WI38 (cell line): ENCODE measurements at regions not wholly inside any gene's neighbourhood (a gene's known extent, or its start where the extent isn't known, plus 50 kb on each side); places are given as distances from the start of the nearest gene placed in this dataset.
"Not testable (repeated sequence)": the region's sequence is repeated elsewhere in the genome, so short reads cannot be mapped to it uniquely, and the experiment has no call there.

Source experiments
- H3K4me3 ChIP-seq: 2 replicates; pipeline ENCODE4 v1.5.1; 2011; ENCODE audit warnings: low read depth, mild to moderate bottlenecking, control low read depth, low read length
- TF ChIP-seq, protein P1 (sequence below): IDR thresholded peaks from 2 replicates; pipeline ENCODE4 v1.5.1; 2012; ENCODE audit warnings: low read depth, mild to moderate bottlenecking, control low read depth, low read length

DNA sequence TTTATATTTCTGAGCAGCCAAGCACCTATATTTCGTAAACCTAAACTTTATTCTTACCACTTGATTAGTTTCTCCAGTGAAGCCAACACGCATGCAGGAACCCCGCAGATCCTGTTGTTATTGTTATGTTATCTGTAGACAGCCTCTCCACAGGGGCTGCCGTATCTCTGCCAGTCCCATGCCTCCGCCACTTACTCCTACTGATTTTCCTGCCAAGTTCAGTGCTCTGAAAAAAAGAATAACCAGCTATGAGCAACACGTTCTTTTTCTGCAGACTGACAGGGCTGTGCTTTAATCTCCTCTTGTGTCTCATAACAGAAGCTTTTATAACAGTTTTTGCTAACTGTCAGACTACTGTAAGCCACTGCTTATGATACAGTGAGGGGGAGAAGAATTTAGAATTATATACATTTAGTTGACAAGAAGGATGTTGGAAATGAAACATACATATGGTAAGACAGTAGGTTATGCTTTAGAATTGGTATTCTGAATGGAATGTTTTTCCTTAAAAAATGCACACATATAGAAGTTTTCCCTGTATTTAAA lies 347.4 kb downstream of the SI start:
- TF ChIP-seq, protein P1, sequence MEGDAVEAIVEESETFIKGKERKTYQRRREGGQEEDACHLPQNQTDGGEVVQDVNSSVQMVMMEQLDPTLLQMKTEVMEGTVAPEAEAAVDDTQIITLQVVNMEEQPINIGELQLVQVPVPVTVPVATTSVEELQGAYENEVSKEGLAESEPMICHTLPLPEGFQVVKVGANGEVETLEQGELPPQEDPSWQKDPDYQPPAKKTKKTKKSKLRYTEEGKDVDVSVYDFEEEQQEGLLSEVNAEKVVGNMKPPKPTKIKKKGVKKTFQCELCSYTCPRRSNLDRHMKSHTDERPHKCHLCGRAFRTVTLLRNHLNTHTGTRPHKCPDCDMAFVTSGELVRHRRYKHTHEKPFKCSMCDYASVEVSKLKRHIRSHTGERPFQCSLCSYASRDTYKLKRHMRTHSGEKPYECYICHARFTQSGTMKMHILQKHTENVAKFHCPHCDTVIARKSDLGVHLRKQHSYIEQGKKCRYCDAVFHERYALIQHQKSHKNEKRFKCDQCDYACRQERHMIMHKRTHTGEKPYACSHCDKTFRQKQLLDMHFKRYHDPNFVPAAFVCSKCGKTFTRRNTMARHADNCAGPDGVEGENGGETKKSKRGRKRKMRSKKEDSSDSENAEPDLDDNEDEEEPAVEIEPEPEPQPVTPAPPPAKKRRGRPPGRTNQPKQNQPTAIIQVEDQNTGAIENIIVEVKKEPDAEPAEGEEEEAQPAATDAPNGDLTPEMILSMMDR, result no peak
- no peak overlapping the region for H3K4me3 ChIP-seq

DNA sequence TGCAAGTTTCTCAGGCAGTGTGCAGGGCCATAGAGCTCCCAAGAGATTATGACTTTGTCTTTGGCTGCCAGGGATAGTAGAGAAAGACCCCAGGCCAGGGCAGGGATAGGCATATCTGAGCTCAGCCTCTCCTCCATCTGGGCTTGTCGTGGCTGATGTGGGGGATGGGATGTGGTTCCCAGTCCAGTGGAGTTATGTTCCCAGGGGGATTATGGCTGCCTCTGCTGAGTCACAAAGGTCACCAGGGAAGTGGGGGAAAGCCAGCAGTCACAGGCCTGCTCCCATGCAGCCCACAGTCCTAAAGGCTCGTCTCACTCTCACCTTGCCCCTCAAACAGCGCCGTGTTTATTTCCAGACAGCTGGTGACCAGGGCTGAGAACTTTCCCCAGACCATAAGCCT lies 354.9 kb downstream of the SI start:
- H3K4me3 ChIP-seq, result no peak overlapping the region
- TF ChIP-seq, protein P1, result no peak

DNA sequence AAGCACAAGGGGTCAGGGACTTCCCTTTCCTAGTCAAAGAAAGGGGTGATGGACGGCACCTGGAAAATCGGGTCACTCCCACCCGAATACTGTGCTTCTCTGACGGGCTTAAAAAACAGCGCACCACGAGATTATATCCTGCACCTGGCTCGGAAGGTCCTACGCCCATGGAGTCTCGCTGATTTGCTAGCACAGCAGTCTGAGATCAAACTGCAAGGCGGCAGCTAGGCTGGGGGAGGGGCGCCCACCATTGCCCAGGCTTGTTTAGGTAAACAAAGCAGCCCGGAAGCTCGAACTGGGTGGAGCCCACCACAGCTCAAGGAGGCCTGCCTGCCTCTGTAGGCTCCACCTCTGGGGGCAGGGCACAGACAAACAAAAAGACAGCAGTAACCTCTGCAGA lies 375.5 kb downstream of the SI start:
- H3K4me3 ChIP-seq, result not testable (repeated sequence)

DNA sequence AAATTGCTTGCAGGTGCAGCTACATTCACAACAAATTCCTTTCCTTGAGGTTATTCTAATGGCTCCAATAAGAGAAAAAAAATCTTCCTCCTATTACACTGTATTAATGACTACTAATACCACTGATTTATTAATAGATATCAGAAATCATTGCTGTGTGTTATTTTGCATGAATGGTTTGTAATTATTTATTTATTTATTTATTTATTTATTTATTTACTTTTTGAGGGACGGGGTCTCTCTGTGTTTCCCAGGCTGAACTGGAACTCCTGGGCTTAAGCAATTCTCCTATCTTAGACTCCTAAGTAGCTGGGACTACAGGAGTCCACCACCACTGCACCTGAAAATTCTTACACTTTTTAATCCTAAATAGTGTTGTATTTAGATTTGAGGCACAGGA lies 390.4 kb downstream of the SI start:
- TF ChIP-seq, protein P1, result no peak
- H3K4me3 ChIP-seq, result no peak overlapping the region

DNA sequence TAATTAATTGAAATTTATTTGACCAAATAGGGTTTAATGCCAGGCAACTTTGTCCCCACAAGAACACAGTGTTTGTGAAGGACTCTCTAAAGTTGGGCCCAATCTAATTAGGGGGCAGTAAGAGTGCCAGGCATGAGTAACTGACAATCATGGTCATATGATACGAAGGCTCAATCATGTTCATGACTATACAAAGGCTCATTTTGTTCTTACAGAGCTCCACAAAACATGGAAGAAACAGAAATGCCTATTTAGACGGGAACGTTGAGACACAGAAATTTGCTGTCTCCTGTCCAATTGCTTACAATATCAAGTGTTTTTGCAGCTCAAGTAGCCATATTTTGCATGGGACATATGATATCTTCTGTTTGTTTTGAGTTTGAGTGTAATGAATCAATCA lies 391.1 kb downstream of the SI start:
- H3K4me3 ChIP-seq, result no peak overlapping the region
- TF ChIP-seq, protein P1, result no peak

DNA sequence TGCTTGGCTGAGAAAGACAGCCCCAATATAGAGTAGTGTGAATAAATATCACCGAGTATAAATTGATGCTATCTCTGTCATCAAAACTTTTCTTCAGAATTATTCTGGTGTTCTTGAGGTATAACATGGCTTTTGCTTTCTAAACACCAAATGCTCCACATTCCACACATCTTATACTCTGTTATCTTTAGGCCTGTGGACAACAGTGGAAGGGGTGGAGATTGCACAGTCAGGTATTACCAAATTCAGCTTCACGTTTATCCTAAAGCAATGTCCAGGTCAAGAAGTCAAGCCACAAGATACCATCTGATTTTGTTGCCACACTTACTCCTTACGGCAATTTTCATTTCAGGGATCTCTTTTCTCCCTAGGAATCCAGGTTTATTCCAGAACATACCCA lies 394.8 kb downstream of the SI start:
- H3K4me3 ChIP-seq, result no peak overlapping the region
- TF ChIP-seq, protein P1, result no peak

DNA sequence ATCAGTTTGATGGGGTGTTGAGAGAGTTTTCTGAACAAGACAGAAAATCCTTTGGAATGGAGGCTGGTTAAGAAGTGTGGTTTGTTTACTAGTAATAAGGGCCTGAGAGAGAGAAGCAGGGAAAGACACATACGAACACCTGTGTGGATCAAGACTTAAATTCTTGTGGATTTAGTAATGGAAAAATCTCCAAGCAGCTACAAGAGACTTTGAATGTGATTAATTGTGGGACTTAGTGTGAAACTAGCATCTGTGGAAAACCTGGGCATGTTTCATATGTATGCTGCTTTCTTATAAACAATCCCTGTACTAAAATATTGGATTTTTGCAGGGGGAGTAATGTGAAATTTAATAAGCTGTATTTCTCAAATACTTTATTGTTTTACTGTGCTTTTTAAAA lies 399.1 kb downstream of the SI start:
- TF ChIP-seq, protein P1, result no peak
- H3K4me3 ChIP-seq, result no peak overlapping the region

DNA sequence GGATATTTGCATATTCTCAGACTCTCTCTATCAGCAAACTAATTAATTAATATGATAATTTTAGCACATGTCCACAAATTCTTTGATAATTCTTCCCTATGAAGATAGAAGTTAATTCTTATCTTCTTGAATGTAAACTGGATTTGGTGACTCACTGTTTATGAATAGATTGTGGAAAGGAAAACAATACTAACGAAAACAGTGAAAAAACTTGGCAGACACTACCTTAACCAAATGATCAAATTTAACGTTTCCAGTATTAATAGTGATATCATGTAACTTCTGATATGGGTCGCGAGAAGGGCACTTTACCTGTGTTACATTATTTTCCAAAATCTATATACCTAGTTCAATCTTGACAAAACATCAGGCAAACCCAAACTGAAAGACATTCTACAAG lies 401.0 kb downstream of the SI start:
- TF ChIP-seq, protein P1, result no peak
- H3K4me3 ChIP-seq, result no peak overlapping the region
